ENCODE measurements at regions not wholly inside any gene's neighbourhood (a gene's known extent, or its start where the extent isn't known, plus 50 kb on each side); places are given as distances from the start of the nearest gene placed in this dataset.
"Not testable (repeated sequence)": the region's sequence is repeated elsewhere in the genome, so short reads cannot be mapped to it uniquely, and the experiment has no call there.

GRCh38 chr12:73589220-73589619 lies 948.4 kb upstream of the ATXN7L3B start:
- DNase-seq, result peak; percentile 22

DNA sequence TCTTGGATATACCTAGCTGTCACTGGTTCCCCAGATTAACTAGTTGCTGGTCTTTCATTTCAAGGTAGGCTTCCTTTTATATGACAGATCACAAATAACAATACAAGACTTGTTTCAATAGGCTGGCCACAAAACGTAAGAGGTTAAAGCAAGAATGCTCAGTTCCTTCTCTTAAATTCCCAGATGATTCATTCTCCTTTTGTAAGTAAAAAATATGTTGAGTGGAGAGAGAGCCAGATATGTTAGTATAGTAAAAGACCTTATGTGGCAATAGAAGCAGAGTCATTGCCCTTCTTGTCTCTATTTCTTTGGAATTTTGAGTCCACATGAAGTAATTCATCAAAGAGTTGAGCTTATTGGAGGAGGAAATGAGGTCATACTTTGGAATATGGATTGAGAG lies 939.0 kb upstream of the ATXN7L3B start:
- no peak for DNase-seq

DNA sequence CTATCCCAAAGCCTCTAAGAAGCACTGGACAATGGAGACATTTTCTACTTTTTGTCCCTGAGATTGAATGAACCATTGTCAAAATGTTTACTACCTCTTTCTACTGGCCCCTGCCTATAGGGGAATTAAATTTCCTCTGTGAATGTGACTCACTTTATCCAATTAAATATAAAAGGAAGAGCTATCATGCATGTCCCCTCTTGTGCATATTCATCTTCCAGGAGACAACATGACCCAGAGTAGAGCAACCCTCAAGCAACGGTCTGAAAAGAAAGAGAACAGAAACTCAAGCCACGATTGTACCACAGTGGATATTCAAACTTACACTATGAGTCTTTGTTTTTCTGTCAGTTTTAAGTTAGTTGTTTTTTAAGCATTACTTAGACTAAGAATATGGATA lies 938.4 kb upstream of the ATXN7L3B start:
- DNase-seq, result no peak

- DNase-seq, result not testable (repeated sequence)
Measured at GRCh38 chr12:73605925-73606324, 931.7 kb upstream of the ATXN7L3B start.

DNA sequence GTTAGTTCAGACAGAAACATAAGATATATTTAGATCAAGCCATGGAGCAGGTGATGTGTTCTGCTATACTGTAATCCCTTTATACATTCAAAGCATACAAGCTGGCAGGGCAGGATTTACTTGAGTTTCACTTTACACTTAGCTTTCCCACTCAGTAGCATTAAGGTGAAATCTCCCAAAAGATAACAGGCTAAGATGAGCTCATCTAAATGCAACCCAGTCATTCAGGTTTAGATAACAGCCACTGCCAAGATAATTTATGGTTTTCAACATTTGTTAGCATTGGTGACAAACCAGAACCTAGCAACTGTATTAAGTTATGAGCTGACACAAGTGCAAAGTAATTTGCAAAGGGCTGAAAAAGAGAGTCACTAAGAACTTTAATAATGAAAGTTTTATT lies 925.1 kb upstream of the ATXN7L3B start:
- no peak for DNase-seq

GRCh38 chr12:73623421-73623820 lies 914.2 kb upstream of the ATXN7L3B start:
- no peak for DNase-seq

DNA sequence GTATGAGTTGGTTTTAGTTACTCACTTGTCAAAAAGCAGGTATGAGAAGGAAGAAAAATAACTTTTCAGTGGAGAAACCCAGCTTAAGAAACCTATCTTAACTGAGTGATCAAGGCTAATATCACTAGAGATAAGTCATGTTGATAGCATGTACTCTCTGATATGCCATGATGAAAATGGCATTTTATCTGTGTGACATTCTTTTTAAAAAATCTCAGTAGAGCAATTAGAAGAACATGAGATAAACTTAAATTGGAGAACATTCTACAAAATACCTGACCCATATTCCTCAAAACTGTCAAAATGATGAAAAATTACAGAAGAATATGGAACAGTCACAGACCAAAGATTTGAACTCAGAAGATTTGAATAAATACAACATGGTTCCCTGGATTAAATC lies 912.4 kb upstream of the ATXN7L3B start:
- no peak for DNase-seq

DNA sequence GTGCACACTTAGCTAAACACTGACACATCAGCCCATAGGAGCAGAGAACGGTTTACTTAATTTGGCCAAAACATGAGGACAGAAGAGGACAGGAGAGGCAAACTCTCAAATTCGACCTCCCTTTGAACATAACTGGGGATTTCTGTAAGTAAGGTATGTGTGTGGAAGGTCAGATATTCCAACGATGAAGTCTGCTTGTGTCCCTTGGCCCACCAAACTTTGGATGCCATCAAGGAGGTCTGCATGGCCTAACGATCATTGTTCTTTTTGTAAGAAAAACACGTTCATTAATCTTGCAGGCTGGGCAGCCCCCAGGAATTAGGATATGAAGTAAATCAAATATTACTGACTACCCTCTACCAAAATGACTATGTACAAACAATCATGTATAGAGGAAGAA lies 908.5 kb upstream of the ATXN7L3B start:
- no peak for DNase-seq

DNA sequence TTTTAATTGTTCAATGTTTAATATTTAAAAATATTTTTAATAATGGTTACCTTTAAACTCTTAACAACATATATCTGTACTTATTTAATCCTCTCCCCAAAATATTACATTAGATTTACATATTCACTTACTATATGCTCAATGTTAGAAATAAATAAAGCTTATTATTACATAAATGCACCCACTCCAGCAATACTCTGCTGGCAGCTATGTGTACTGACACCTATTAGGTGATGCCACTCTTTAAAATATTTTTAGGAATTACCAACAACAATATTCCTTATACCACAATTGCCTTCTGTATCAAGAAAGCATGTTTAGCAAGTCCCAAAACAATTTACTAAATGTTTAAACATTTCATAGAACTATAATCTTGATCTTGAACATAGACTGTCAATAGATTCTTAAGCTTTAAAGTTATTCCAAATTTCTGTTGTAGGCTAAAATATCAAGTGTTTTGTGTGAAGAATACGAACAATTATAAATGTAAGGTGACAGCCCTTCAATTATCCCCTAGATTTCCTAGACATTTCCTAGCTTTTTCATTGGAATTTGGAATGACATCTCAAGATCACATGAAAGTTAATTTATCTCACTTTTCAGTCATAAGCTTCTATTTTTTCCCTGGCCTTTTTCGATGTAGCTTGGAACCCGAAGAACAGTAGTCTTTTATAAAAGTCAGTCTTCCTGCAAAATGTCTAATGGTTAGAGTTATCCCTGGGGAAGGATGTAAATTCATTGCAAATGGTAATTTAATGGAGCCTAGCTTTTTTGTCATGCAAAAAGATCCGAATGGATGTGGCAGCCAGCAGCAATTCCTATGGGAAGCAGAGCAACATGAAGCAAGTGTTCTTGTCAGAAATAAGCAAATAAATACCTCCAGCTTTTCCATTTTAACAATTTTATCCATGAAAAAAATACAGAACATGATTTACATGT lies 907.5 kb upstream of the ATXN7L3B start:
- no peak for DNase-seq

DNA sequence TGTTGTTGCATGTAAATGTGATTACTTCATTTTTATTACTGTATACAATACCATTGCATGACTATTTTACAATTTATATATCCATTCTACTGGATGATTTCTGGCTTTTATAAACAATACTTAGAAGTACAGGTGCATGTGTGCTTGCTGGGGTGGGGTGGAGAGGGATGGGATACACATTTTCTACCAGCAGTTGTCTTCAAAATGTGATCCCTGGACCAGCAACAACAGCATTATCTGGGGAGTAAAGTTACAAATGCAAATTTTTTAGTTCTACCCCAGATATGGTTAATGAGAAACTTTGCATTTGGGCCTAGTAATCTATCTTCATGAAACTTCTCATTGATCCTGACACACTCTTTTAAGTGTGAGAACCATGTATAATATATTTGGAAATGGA lies 905.4 kb upstream of the ATXN7L3B start:
- no peak for DNase-seq

DNA sequence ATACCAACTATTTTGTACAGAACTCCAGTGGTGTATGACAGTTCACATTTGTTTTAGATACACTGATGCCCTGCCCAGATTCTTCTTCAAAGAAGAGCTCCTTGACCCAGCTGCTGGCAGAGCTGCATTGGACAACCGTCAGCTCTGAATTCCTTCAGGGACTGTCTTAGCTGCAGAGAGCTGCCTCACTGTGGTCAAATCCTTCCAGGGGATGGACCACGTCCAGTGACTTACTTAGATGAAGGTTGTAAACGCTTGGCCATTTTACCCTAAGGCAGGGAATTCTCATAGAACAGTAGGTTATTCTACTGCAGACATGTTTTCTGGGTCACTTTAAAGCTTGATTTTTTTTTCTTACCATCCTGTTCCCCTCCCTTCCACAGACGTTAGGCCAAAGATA lies 905.0 kb upstream of the ATXN7L3B start:
- DNase-seq, result no peak

DNA sequence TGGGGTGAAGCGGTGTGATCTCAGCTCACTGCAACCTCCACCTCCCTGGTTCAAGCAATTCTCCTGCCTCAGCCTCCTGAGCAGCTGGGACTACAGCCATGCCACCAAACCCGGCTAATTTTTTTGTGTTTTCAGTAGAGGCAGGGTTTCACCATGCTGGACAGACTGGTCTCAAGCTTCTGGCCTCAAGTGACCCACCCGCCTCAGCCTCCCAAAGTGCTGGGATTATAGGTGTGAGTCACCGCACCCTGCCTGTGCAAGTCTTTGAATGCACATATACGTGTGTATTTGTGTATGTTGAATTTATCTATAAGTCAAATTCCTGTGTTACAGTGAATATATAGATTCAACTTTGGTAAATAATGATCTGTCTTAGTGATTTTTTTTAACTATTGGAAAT lies 898.2 kb upstream of the ATXN7L3B start:
- not testable (repeated sequence) for DNase-seq

- DNase-seq, result no peak
Measured at GRCh38 chr12:73656375-73656774, 881.3 kb upstream of the ATXN7L3B start.

- DNase-seq, result no peak
Measured at GRCh38 chr12:73659802-73660201, 877.8 kb upstream of the ATXN7L3B start.

DNA sequence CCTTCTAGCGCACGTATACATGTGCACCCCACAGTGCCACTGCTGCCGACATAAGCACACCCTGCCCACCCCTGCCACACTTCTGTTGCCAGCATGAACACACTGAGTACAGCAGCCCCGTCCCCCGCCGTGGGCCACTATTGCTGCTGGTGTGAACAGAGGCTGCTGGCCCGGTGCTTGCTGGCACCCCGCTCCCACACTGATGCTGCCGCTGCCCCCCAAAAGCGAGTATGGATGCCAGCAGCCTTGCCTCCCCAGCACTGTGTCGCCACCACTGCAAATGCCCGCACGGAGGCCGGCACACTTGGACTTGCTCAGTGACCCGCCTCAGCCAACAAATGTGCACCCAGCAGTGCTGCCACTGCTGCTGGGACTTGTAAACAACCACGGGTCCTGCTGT lies 872.4 kb upstream of the ATXN7L3B start:
- DNase-seq, result no peak

DNA sequence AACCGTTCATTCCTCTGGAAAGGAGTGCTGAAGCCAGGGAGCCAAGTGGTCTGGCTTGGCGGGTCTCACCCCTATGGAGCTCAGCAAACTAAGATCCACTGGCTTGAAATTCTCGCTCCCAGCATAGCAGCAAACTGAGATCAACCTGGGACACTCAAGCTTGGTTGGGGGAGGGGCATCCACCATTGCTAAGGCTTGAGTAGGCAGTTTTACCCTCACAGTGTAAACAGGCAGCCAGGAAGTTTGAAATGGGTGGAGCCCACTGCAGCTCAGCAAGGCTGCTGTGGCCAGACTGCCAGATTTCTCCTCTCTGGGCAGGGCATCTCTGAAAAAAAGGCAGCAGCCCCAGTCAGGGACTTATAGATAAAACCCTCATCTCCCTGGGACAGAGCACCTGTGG lies 866.1 kb upstream of the ATXN7L3B start:
- peak; percentile 42 for DNase-seq

GRCh38 chr12:73677520-73678291 lies 859.9 kb upstream of the ATXN7L3B start:
- no peak for DNase-seq

- no peak for DNase-seq
Measured at GRCh38 chr12:73678335-73678734, 859.3 kb upstream of the ATXN7L3B start.

DNA sequence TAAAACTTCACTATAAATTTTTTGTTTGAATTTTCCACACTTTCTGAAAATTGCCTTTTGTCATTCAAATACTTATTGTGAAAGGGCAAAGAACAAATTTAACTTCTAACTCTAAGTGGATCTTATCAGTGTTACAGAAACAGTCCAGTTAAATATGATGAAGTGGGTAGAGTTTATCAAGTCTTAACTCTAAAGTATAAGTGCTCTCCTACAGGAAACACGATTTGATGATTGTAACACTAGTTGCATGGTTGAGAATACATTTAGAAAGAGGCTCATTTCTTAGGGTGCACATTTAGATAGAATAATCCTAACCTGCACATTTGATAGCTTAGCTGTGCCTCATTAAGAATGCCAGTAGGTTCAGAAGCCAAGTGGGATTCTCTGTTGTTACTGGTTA lies 838.3 kb upstream of the ATXN7L3B start:
- DNase-seq, result no peak

DNA sequence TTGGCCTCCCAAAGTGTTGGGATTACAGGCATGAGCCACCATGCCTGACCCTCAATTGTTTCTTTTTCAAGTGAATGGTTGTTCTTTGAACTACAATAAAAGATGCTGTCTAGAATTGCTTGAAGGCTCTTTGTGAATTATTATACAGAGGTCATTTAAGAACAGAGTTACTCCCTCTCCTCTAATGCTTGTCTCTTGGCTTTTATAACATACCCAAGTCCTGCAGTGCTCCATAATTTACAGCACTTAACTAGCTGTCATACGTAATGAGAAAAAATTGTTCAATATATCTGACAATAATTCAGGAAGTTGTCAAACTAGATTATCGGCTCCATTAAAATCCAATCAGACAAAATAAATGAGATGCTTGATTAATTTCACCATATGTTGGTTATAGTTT lies 823.0 kb upstream of the ATXN7L3B start:
- DNase-seq, result no peak

DNA sequence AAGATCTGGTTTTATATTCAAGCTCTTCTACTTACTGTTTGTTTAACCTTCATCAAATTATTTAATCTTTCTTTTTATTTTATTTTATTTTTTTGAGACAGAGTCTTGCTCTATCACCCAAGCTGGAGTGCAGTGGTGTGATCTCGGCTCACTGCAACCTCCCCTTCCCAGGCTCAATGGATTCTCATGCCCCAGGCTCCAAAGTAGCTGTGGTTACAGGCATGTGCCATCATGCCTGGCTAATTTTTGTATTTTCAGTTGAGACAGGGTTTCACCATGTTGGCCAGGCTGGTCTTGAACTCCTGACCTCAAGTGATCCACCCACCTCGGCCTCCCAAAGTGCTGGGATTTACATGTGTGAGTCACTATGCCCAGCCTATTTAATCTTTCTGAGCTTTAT lies 821.5 kb upstream of the ATXN7L3B start:
- not testable (repeated sequence) for DNase-seq

GRCh38 chr12:73719223-73719622 lies 818.4 kb upstream of the ATXN7L3B start:
- DNase-seq, result no peak

DNA sequence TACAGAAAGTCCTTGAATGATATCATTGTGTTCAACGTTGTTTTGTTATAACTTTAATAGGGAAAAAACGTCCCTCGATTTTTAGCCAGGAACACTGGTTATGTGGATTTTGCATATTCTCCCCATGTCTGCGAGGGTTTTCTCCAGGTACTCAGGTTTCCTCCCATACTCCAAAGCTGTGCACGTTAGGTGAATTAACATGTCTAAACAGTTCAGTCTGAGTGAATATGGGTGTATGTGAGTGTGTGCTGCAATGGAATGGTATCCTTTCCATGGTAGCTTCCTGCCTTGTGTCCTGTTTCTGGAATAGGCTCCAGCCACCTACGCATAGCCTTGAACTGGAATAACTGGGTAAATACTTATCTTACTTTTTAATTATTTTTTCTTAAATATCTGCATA lies 810.8 kb upstream of the ATXN7L3B start:
- no peak for DNase-seq

DNA sequence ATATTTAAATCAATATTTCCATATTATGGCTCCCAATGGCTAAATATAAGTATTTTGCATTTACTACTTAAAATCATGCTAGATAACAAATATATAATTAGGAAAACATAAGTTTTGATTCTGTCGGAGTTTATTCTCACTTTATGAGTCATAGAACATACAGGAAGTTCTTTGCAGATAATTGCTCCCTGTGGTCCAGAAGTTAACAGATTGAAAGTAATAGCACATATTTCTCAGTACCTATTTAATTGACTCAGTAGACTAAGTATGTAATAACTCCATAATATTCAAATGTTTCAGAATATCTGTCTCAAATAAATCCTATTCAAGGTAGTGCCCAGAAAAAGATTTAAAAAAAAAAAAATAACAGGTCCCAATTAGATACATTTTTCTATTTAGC lies 806.0 kb upstream of the ATXN7L3B start:
- DNase-seq, result no peak
